GM18519 (cell line): ENCODE measurements at regions not wholly inside any gene's neighbourhood (a gene's known extent, or its start where the extent isn't known, plus 50 kb on each side); places are given as distances from the start of the nearest gene placed in this dataset.
"Not testable (repeated sequence)": the region's sequence is repeated elsewhere in the genome, so short reads cannot be mapped to it uniquely, and the experiment has no call there.

ENCODE experiments used
- ATAC-seq: cut with Tn5 transposase; IDR thresholded peaks from one replicate; pipeline ENCODE4 v1.9.1; 2021; ENCODE audit warnings: mild to moderate bottlenecking, moderate library complexity; ENCODE audit not compliant: unreplicated experiment, low FRiP score

GRCh38 chr6:66605971-66606370, 898.9 kb upstream of the EYS start:
- no peak for ATAC-seq

GRCh38 chr6:66605011-66605410, 898.0 kb upstream of the EYS start:
- ATAC-seq = no peak

- no peak for ATAC-seq
These were observed 892.5 kb upstream of the EYS start for GRCh38 chr6:66599541-66599940.

GRCh38 chr6:66578362-66578761, 871.3 kb upstream of the EYS start:
- no peak for ATAC-seq

- ATAC-seq = no peak
These were observed 861.2 kb upstream of the EYS start for GRCh38 chr6:66568271-66568670.

- ATAC-seq = no peak
These were observed 854.5 kb upstream of the EYS start for GRCh38 chr6:66561479-66561878.

- no peak for ATAC-seq
These were observed 851.2 kb upstream of the EYS start for GRCh38 chr6:66558189-66558588.

- no peak for ATAC-seq
These were observed 849.9 kb upstream of the EYS start for GRCh38 chr6:66556936-66557335.

GRCh38 chr6:66555082-66555481, 848.1 kb upstream of the EYS start:
- ATAC-seq = no peak

- no peak for ATAC-seq
These were observed 846.4 kb upstream of the EYS start for GRCh38 chr6:66553441-66553840.

GRCh38 chr6:66538551-66539135, 831.6 kb upstream of the EYS start:
- ATAC-seq = no peak

- ATAC-seq = no peak
These were observed 826.9 kb upstream of the EYS start for GRCh38 chr6:66533921-66534404.

GRCh38 chr6:66526061-66526460, 819.0 kb upstream of the EYS start:
- ATAC-seq = no peak

- ATAC-seq = no peak
These were observed 815.8 kb upstream of the EYS start for GRCh38 chr6:66522864-66523263.

- no peak for ATAC-seq
These were observed 809.4 kb upstream of the EYS start for GRCh38 chr6:66516377-66516776.

GRCh38 chr6:66508433-66508832, 801.4 kb upstream of the EYS start:
- no peak for ATAC-seq

GRCh38 chr6:66499851-66500250, 792.8 kb upstream of the EYS start:
- no peak for ATAC-seq

- no peak for ATAC-seq
These were observed 789.6 kb upstream of the EYS start for GRCh38 chr6:66496659-66497058.

GRCh38 chr6:66494643-66495042, 787.6 kb upstream of the EYS start:
- not testable (repeated sequence) for ATAC-seq

- ATAC-seq = no peak
These were observed 782.4 kb upstream of the EYS start for GRCh38 chr6:66489269-66489987.

GRCh38 chr6:66481216-66481615, 774.2 kb upstream of the EYS start:
- ATAC-seq = no peak

GRCh38 chr6:66478705-66479104, 771.7 kb upstream of the EYS start:
- ATAC-seq = no peak
